ENCODE measurements at regions not wholly inside any gene's neighbourhood (a gene's known extent, or its start where the extent isn't known, plus 50 kb on each side); places are given as distances from the start of the nearest gene placed in this dataset.

GRCh38 chrX:78839711-78840110 is 92.2 kb downstream of the LPAR4 start:
- TF ChIP-seq CTCF (IDR thresholded peaks at IDR 0.05): no peak
- TF ChIP-seq POLR2A (IDR thresholded peaks at IDR 0.05): no peak

Measured in testis (tissue), 2 donors.